ENCODE measurements at regions not wholly inside any gene's neighbourhood (a gene's known extent, or its start where the extent isn't known, plus 50 kb on each side); places are given as distances from the start of the nearest gene placed in this dataset.

- no peak for DNase-seq (ENCODE audit: low read depth in 2 of 2)
- no peak overlapping the region for H3K4me3 ChIP-seq (replicated peaks in 1 of 2; ENCODE audit: low read depth in 2 of 2, low read length in 2 of 2)
- TF ChIP-seq CTCF (IDR thresholded peaks at IDR 0.05; ENCODE audit: low read depth, low read length) = no peak
These were observed 906.7 kb downstream of the AACS start for GRCh38 chr12:125971981-125972380.

- H3K4me3 ChIP-seq (replicated peaks in 1 of 2; ENCODE audit: low read depth in 2 of 2, low read length in 2 of 2) = no peak overlapping the region
- no peak for DNase-seq (ENCODE audit: low read depth in 2 of 2)
- TF ChIP-seq CTCF (IDR thresholded peaks at IDR 0.05; ENCODE audit: low read depth, low read length) = no peak
These were observed 913.1 kb downstream of the AACS start for GRCh38 chr12:125978286-125978685.

GRCh38 chr12:125981610-125982253 is 916.5 kb downstream of the AACS start:
- no peak overlapping the region for H3K4me3 ChIP-seq (replicated peaks in 1 of 2; ENCODE audit: low read depth in 2 of 2, low read length in 2 of 2)

GRCh38 chr12:125983094-125983783 is 918.0 kb downstream of the AACS start:
- peak in 1 of 2 donors; percentile 24 for DNase-seq (ENCODE audit: low read depth in 2 of 2)
- H3K4me3 ChIP-seq (replicated peaks in 1 of 2; ENCODE audit: low read depth in 2 of 2, low read length in 2 of 2) = peak overlapping the region; percentile 3 to 49

More at GRCh38 chr12:125981610-125982253, 916.5 kb downstream of the AACS start:
- DNase-seq (ENCODE audit: low read depth in 2 of 2) = no peak
- no peak for TF ChIP-seq CTCF (IDR thresholded peaks at IDR 0.05; ENCODE audit: low read depth, low read length)

GRCh38 chr12:125983784-125984500 is 918.7 kb downstream of the AACS start:
- no peak for DNase-seq (ENCODE audit: low read depth in 2 of 2)
- H3K4me3 ChIP-seq (replicated peaks in 1 of 2; ENCODE audit: low read depth in 2 of 2, low read length in 2 of 2) = peak overlapping the region; percentile 3 to 49
- TF ChIP-seq CTCF (IDR thresholded peaks at IDR 0.05; ENCODE audit: low read depth, low read length) = no peak

More at GRCh38 chr12:125983094-125983783, 918.0 kb downstream of the AACS start:
- no peak for TF ChIP-seq CTCF (IDR thresholded peaks at IDR 0.05; ENCODE audit: low read depth, low read length)

- H3K4me3 ChIP-seq (replicated peaks in 1 of 2; ENCODE audit: low read depth in 2 of 2, low read length in 2 of 2) = no peak overlapping the region
- DNase-seq (ENCODE audit: low read depth in 2 of 2) = no peak
- no peak for TF ChIP-seq CTCF (IDR thresholded peaks at IDR 0.05; ENCODE audit: low read depth, low read length)
These were observed 923.3 kb downstream of the AACS start for GRCh38 chr12:125988545-125988944.

Measured in cardiac fibroblast (primary cell).